DMS53 treated with DMSO at 0.1 percent for 48 hours (cell line): ENCODE measurements at regions not wholly inside any gene's neighbourhood (a gene's known extent, or its start where the extent isn't known, plus 50 kb on each side); places are given as distances from the start of the nearest gene placed in this dataset.

ENCODE experiments used
- DNase-seq: peaks from one replicate; lab custom pipeline; 2025; ENCODE audit not compliant: unreplicated experiment; lab: John Stamatoyannopoulos, UW

GRCh38 chr5:54620141-54620933 lies 102.8 kb downstream of the SNX18 start:
- peak; percentile 87 for DNase-seq

- no peak for DNase-seq
These were observed 102.2 kb downstream of the SNX18 start for GRCh38 chr5:54619731-54620130.

- no peak for DNase-seq
These were observed 99.1 kb downstream of the SNX18 start for GRCh38 chr5:54616518-54617220.

GRCh38 chr5:54616031-54616430 lies 98.5 kb downstream of the SNX18 start:
- no peak for DNase-seq

GRCh38 chr5:54615381-54615780 lies 97.8 kb downstream of the SNX18 start:
- DNase-seq, result no peak

- DNase-seq, result no peak
These were observed 95.2 kb downstream of the SNX18 start for GRCh38 chr5:54612711-54613110.

GRCh38 chr5:54611290-54611951 lies 93.9 kb downstream of the SNX18 start:
- no peak for DNase-seq

- no peak for DNase-seq
These were observed 92.8 kb downstream of the SNX18 start for GRCh38 chr5:54610197-54610944.

- DNase-seq, result no peak
These were observed 91.0 kb downstream of the SNX18 start for GRCh38 chr5:54608423-54609085.

GRCh38 chr5:54607006-54607405 lies 89.4 kb downstream of the SNX18 start:
- no peak for DNase-seq

GRCh38 chr5:54603372-54603771 lies 85.8 kb downstream of the SNX18 start:
- no peak for DNase-seq

- DNase-seq, result no peak
These were observed 84.9 kb downstream of the SNX18 start for GRCh38 chr5:54602475-54602874.

- no peak for DNase-seq
These were observed 84.1 kb downstream of the SNX18 start for GRCh38 chr5:54601411-54602230.
